H7 (cell line): ENCODE measurements at regions not wholly inside any gene's neighbourhood (a gene's known extent, or its start where the extent isn't known, plus 50 kb on each side); places are given as distances from the start of the nearest gene placed in this dataset.
"Not testable (repeated sequence)": the region's sequence is repeated elsewhere in the genome, so short reads cannot be mapped to it uniquely, and the experiment has no call there.

Source experiments
- DNase-seq: peaks from one replicate; pipeline ENCODE4 v3.0.0; 2012
- H3K27me3 ChIP-seq: 2 replicates; pipeline ENCODE4 v1.6.0; 2011; ENCODE audit warnings: mild to moderate bottlenecking, low read length; ENCODE audit not compliant: control insufficient read depth, insufficient read depth
- H3K36me3 ChIP-seq: replicated peaks from 2 replicates; pipeline ENCODE4 v1.5.1; 2011; ENCODE audit warnings: low read length; ENCODE audit not compliant: control insufficient read depth, insufficient read depth
- H3K4me3 ChIP-seq: 2 replicates; pipeline ENCODE4 v1.5.1; 2011; ENCODE audit warnings: low read depth, mild to moderate bottlenecking, control low read depth, low read length, moderate library complexity; ENCODE audit not compliant: insufficient read depth

- no peak for DNase-seq
- no peak overlapping the region for H3K4me3 ChIP-seq
- no peaks in the 10 kb centered on the region for H3K36me3 ChIP-seq
- no peaks in the 10 kb centered on the region for H3K27me3 ChIP-seq
These were observed 99.0 kb upstream of the DDHD1 start for GRCh38 chr14:53252141-53252540.

GRCh38 chr14:53249059-53249458, 95.9 kb upstream of the DDHD1 start:
- Histone ChIP-seq H3K36me3 (no peaks in the 10 kb centered on the region), H3K4me3 (no peak overlapping the region), H3K27me3 (no peaks in the 10 kb centered on the region)
- no peak for DNase-seq

GRCh38 chr14:53247596-53248370, 94.7 kb upstream of the DDHD1 start:
- Histone ChIP-seq H3K36me3 (no peaks in the 10 kb centered on the region), H3K4me3 (no peak overlapping the region), H3K27me3 (no peaks in the 10 kb centered on the region)
- DNase-seq, result no peak

- not testable (repeated sequence) for H3K36me3 ChIP-seq, H3K4me3 ChIP-seq, DNase-seq, H3K27me3 ChIP-seq
These were observed 89.8 kb upstream of the DDHD1 start for GRCh38 chr14:53242898-53243297.

- Histone ChIP-seq H3K27me3 (no peaks in the 10 kb centered on the region), H3K36me3 (no peaks in the 10 kb centered on the region), H3K4me3 (no peak overlapping the region)
- DNase-seq, result no peak
These were observed 84.4 kb upstream of the DDHD1 start for GRCh38 chr14:53237488-53237887.

- Histone ChIP-seq H3K4me3 (no peak overlapping the region), H3K27me3 (no peaks in the 10 kb centered on the region), H3K36me3 (no peaks in the 10 kb centered on the region)
- no peak for DNase-seq
These were observed 83.6 kb upstream of the DDHD1 start for GRCh38 chr14:53236708-53237107.

GRCh38 chr14:53231171-53231570, 78.0 kb upstream of the DDHD1 start:
- H3K36me3 ChIP-seq, result no peaks in the 10 kb centered on the region
- H3K27me3 ChIP-seq, result no peaks in the 10 kb centered on the region
- no peak for DNase-seq
- H3K4me3 ChIP-seq, result no peak overlapping the region

GRCh38 chr14:53228966-53229365, 75.8 kb upstream of the DDHD1 start:
- Histone ChIP-seq H3K4me3 (no peak overlapping the region), H3K36me3 (no peaks in the 10 kb centered on the region), H3K27me3 (no peaks in the 10 kb centered on the region)
- no peak for DNase-seq

- Histone ChIP-seq H3K36me3 (no peaks in the 10 kb centered on the region), H3K4me3 (no peak overlapping the region), H3K27me3 (no peaks in the 10 kb centered on the region)
- no peak for DNase-seq
These were observed 74.1 kb upstream of the DDHD1 start for GRCh38 chr14:53227154-53227718.

- Histone ChIP-seq H3K36me3 (no peaks in the 10 kb centered on the region), H3K4me3 (no peak overlapping the region), H3K27me3 (no peaks in the 10 kb centered on the region)
- DNase-seq, result no peak
These were observed 73.4 kb upstream of the DDHD1 start for GRCh38 chr14:53226553-53226952.

- no peak for DNase-seq
- no peaks in the 10 kb centered on the region for H3K27me3 ChIP-seq
- H3K36me3 ChIP-seq, result no peaks in the 10 kb centered on the region
- H3K4me3 ChIP-seq, result no peak overlapping the region
These were observed 67.8 kb upstream of the DDHD1 start for GRCh38 chr14:53220914-53221313.

- Histone ChIP-seq H3K27me3 (no peaks in the 10 kb centered on the region), H3K36me3 (no peaks in the 10 kb centered on the region), H3K4me3 (peak overlapping the region; percentile 56; the same call in 1 of the 2 replicates)
- DNase-seq, result no peak
These were observed 65.0 kb upstream of the DDHD1 start for GRCh38 chr14:53218161-53218560.

GRCh38 chr14:53217316-53217994, 64.3 kb upstream of the DDHD1 start:
- DNase-seq, result peak; percentile 92
- Histone ChIP-seq H3K36me3 (no peaks in the 10 kb centered on the region), H3K27me3 (no peaks in the 10 kb centered on the region), H3K4me3 (peak overlapping the region; percentile 56)

- not testable (repeated sequence) for DNase-seq, H3K36me3 ChIP-seq, H3K27me3 ChIP-seq, H3K4me3 ChIP-seq
These were observed 63.8 kb upstream of the DDHD1 start for GRCh38 chr14:53216955-53217315.

GRCh38 chr14:53216478-53216877, 63.4 kb upstream of the DDHD1 start:
- not testable (repeated sequence) for DNase-seq, H3K36me3 ChIP-seq, H3K27me3 ChIP-seq, H3K4me3 ChIP-seq
